ENCODE measurements at regions not wholly inside any gene's neighbourhood (a gene's known extent, or its start where the extent isn't known, plus 50 kb on each side); places are given as distances from the start of the nearest gene placed in this dataset.

GRCh38 chr19:31761281-31761913 is 412.2 kb upstream of the TSHZ3 start:
- no peak for TF ChIP-seq CTCF (IDR thresholded peaks at IDR 0.05; ENCODE audit: poor library complexity)
- no peak for TF ChIP-seq EZH2 (IDR thresholded peaks at IDR 0.05; ENCODE audit: borderline replicate concordance)
- no peak for TF ChIP-seq EZH2phosphoT487 (IDR thresholded peaks at IDR 0.05; ENCODE audit: low read depth, severe bottlenecking, unreplicated experiment)
